KOPT-K1 (cell line): ENCODE measurements at regions not wholly inside any gene's neighbourhood (a gene's known extent, or its start where the extent isn't known, plus 50 kb on each side); places are given as distances from the start of the nearest gene placed in this dataset.
"Not testable (repeated sequence)": the region's sequence is repeated elsewhere in the genome, so short reads cannot be mapped to it uniquely, and the experiment has no call there.

ENCODE experiments used
- H3K27ac ChIP-seq: fragments of 200-600 bp; sonication (generic); 2 replicates; pipeline ENCODE4 v1.5.1; 2016; ENCODE audit warnings: antibody characterized with exemption, mild to moderate bottlenecking, low read depth, low read length; ENCODE audit not compliant: poor library complexity, severe bottlenecking
- H3K36me3 ChIP-seq: fragments of 200-600 bp; sonication (generic); 2 replicates; pipeline ENCODE4 v1.5.1; 2017; ENCODE audit warnings: antibody characterized with exemption, mild to moderate bottlenecking, low read length, moderate library complexity; ENCODE audit not compliant: insufficient read depth
- H3K9me3 ChIP-seq: fragments of 200-600 bp; sonication (generic); 2 replicates; pipeline ENCODE4 v1.5.1; 2017; ENCODE audit warnings: antibody characterized with exemption, low read length, mild to moderate bottlenecking; ENCODE audit not compliant: insufficient read depth, poor library complexity, severe bottlenecking

GRCh38 chr5:2163940-2164490 lies 281.3 kb upstream of the IRX4 start:
- no peaks in the 10 kb centered on the region for H3K9me3 ChIP-seq

GRCh38 chr5:2163060-2163856 lies 280.5 kb upstream of the IRX4 start:
- H3K9me3 ChIP-seq, result no peaks in the 10 kb centered on the region
- no peaks in the 10 kb centered on the region for H3K36me3 ChIP-seq
- H3K27ac ChIP-seq, result no peak overlapping the region

More at GRCh38 chr5:2163940-2164490, 281.3 kb upstream of the IRX4 start:
- Histone ChIP-seq H3K27ac (no peak overlapping the region), H3K36me3 (no peaks in the 10 kb centered on the region)

DNA sequence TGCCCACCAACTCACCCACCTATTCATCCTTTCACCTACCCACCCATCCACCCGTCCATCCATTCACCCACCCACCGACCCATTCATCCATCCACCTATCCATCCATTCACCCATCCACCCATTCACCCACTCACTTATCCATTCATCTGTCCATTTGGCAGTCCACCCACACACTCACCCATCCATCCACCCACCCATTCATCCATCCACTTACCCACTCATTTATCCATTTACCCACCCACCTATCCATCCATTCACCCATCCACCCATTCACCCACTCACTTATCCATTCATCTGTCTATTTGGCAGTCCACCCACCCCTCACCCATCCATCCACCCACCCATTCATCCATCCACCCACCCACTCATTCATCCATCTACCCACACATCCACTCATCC lies 278.1 kb upstream of the IRX4 start:
- Histone ChIP-seq H3K27ac (no peak overlapping the region), H3K36me3 (no peaks in the 10 kb centered on the region), H3K9me3 (no peaks in the 10 kb centered on the region)

DNA sequence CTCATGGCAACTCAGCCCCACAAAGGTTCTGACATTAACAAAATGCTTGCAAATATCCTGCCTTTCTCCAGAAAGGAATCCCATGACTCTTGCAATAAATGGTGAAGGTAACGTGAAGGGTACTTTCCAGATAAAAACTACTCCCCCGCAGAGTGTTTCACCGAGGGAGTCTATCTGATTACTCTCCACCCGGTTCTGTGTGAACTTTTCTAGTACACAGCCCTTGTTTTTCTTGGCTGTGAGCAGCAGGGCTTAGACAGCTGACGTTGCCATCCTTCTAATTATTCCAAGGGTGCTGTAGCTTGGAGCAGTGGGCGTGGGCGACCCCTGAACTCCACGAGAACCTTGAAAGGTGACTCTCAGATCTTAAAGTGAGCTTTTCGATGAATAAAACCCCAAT lies 276.0 kb upstream of the IRX4 start:
- H3K36me3 ChIP-seq, result no peaks in the 10 kb centered on the region
- no peak overlapping the region for H3K27ac ChIP-seq
- no peaks in the 10 kb centered on the region for H3K9me3 ChIP-seq

DNA sequence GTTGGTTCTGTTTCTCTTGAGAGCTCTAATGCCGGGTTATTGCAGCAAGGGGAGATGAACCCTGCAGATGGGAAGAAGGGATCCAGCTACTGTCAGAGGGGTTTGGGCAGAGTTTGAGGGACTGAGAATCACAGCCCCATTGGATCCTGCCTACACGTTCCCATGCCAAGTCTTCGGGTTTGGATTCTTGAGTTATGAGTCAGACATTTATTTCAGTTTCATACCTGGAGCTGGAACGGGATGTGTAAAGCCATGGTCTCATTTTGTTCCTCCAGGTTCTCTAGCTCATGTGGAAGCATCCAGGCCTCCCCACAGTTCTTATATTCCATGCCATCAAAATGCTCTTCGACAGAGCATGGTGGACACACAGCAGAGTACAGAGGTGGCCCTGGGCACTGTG lies 275.4 kb upstream of the IRX4 start:
- Histone ChIP-seq H3K9me3 (no peaks in the 10 kb centered on the region), H3K36me3 (no peaks in the 10 kb centered on the region), H3K27ac (no peak overlapping the region)

GRCh38 chr5:2157372-2157771 lies 274.6 kb upstream of the IRX4 start:
- Histone ChIP-seq H3K27ac (no peak overlapping the region), H3K9me3 (no peaks in the 10 kb centered on the region), H3K36me3 (no peaks in the 10 kb centered on the region)

DNA sequence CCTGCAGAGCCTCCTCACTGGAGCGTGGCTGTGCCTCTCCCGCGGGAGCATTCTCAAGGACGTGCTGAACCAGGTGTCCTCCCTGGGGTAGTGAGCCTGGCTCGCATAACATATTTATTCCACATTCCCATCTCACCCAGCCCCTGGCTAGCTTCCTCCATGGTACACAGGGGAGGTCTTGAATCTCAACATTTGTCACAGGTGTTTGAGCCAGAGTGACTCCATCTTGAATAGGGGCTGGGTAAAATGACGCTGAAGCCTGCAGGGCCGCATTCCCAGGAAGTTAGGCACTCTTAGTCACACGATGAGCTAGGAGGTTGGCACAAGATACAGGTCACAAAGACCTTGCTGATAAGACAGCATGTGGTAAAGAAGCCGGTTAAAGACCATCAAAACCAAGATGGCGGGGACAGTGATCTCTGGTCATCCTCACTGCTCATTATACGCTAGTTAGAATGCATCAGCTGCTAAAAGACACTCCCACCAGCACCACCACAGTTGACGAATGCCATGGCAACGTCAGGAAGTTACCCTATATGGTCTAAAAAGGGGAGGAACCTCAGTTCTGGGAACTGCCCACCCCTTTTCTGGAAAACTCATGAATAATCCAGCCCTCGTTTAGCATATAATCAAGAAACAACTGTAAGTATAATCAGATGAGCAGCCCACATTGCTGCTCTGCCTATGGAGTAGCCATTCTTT lies 273.8 kb upstream of the IRX4 start:
- H3K9me3 ChIP-seq, result no peaks in the 10 kb centered on the region
- no peak overlapping the region for H3K27ac ChIP-seq
- no peaks in the 10 kb centered on the region for H3K36me3 ChIP-seq

DNA sequence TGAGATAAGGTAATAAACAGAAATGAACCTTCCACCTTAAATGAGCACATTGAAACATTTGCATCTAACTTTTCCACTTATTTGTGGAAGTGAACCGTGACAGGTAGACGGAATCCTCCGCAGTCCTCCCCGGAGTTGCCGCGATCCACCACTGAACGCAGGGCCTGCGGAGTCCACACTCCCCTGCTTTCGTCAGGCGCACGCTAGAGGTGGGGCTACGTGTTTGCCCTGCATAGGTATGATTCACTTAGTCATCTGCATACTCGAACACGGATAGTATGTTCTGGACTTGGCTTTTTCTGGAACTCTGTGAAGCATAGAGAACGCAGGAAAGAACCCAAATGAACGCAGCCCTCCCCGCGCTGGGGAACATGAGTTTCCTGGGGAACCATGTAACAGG lies 272.8 kb upstream of the IRX4 start:
- Histone ChIP-seq H3K27ac (no peak overlapping the region), H3K9me3 (no peaks in the 10 kb centered on the region), H3K36me3 (no peaks in the 10 kb centered on the region)

DNA sequence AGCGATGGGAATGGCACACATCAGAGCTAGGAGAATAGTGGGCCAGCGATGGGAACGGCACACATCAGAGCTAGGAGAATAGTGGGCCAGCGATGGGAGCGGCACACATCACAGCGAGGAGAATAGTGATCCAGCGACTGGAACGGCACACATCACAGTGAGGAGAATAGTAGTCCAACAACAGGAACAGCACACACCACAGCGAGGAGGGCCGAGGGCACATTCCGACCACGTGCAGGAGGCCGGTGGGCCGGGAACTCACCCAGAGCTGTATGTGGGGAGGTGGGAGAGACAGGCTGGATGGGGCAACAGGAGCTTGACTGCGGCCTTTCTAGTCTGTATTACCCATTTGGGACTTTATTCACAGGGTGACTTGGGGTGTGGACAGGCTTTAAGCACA lies 271.1 kb upstream of the IRX4 start:
- no peaks in the 10 kb centered on the region for H3K36me3 ChIP-seq

GRCh38 chr5:2153350-2153749 lies 270.6 kb upstream of the IRX4 start:
- Histone ChIP-seq H3K27ac (no peak overlapping the region), H3K9me3 (no peaks in the 10 kb centered on the region), H3K36me3 (no peaks in the 10 kb centered on the region)

More for the DNA sequence above, 271.1 kb upstream of the IRX4 start:
- Histone ChIP-seq H3K27ac (no peak overlapping the region), H3K9me3 (no peaks in the 10 kb centered on the region)

DNA sequence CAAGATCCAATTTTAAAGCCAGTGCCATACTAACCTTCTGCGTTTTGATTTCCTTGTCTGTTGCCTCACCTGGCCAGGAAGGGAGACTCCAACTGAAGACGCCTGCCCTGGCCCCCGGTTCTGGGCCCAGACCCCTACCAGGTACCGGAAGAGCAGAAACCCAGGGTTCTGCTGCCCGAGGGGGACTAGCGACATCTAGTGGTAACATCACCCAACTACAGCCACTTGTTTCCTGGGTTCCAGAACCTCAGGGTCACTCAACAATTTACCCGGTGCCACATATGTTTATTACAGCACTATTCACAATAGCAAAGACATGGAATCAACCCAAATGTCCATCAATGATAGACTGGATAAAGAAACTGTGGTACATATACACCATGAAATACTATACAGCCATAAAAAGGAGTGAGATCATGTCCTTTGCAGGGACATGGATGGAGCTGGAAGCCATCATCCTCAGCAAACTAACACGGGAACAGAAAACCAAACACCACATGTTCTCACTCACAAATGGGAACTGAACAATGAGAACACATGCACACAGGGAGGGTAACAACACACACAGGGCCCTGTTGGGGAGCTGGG lies 268.7 kb upstream of the IRX4 start:
- not testable (repeated sequence) for H3K9me3 ChIP-seq, H3K27ac ChIP-seq, H3K36me3 ChIP-seq

- H3K27ac ChIP-seq, result no peak overlapping the region
- no peaks in the 10 kb centered on the region for H3K36me3 ChIP-seq
- H3K9me3 ChIP-seq, result no peaks in the 10 kb centered on the region
These were observed 266.4 kb upstream of the IRX4 start for GRCh38 chr5:2149195-2149539.

DNA sequence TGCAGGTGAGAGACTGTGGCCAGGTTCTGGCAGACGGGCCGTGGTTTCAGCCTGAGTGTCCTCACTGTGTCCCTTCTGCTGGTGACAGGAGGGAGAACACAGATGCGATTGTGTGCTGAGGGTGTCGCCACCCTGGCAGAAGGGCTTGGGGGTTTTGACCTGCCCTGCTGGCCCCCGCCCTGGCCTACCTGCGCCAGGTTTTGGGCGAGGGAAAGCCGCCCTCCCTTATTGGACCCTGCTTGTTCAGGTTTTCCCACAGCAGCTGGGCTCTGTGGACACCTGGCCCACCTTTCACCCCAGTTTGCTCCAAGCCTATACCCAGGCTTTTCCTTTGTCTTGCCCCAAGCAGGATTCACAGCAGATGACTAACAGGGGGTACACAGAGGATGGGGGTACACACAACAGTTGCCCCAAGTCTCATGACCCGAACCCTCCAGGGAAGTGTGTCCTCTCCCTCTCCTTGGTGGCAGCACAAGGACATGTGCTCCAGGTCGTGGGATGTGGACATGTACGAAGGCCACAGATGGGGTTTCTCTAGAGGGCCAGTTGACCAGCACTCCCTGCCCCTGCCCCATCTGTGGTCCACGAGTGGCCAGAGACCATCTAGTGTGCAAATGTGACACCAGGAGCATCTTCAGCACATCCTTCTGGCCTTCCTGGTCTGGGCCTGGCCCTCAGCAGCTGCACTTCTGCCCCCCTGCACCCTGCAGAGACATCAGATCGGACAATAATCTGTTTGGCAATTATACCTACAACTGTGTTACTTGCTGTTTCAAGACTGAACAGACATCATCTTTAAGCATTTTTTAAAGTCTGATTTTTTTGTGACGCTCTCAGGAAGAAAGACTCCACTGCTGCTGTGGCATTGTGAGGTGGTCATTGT lies 265.8 kb upstream of the IRX4 start:
- Histone ChIP-seq H3K27ac (no peak overlapping the region), H3K9me3 (no peaks in the 10 kb centered on the region), H3K36me3 (no peaks in the 10 kb centered on the region)

GRCh38 chr5:2147504-2148311 lies 265.0 kb upstream of the IRX4 start:
- Histone ChIP-seq H3K9me3 (no peaks in the 10 kb centered on the region), H3K27ac (no peak overlapping the region), H3K36me3 (no peaks in the 10 kb centered on the region)
